H1 (cell line): ENCODE measurements at regions not wholly inside any gene's neighbourhood (a gene's known extent, or its start where the extent isn't known, plus 50 kb on each side); places are given as distances from the start of the nearest gene placed in this dataset.

ENCODE experiments used
- CTCF ChIA-PET: fragments of 300-600 bp; sonication (Branson Sonifier 250); formaldehyde crosslinking; loops from one replicate; lab custom pipeline; 2021; ENCODE audit not compliant: partially characterized antibody; lab: Charles Lee
- POLR2A ChIA-PET: fragments of 300-600 bp; sonication (Branson Sonifier 250); formaldehyde crosslinking; loops from one replicate; lab custom pipeline; 2021; ENCODE audit warnings: inconsistent platforms; ENCODE audit not compliant: partially characterized antibody; lab: Charles Lee
- DNase-seq, 2 experiments: peaks; one replicate each; pipeline versions ENCODE4 v3.0.0 to v3.0.0-alpha.2; 2010 to 2022; ENCODE audit warnings: low spot score in 2 of 2, low read depth in 1 of 2, mixed read lengths in 1 of 2
- FAIRE-seq: peaks from 2 replicates; lab custom pipeline; 2011; peaks lifted over from hg19 to GRCh38; lab: Jason Lieb, UNC
- H2AFZ ChIP-seq: 2 replicates; pipeline ENCODE4 v1.8.1; 2012; ENCODE audit warnings: low read length, inconsistent platforms
- H2AK5ac ChIP-seq: 2 replicates; pipeline ENCODE4 v1.6.1; 2013; ENCODE audit warnings: low read depth, low read length
- H2BK120ac ChIP-seq: replicated peaks from 2 replicates; pipeline ENCODE3; 2013; ENCODE audit warnings: low read depth, low read length, inconsistent platforms
- H2BK12ac ChIP-seq: 2 replicates; pipeline ENCODE4 v1.6.1; 2013; ENCODE audit warnings: low read depth, low read length
- H2BK15ac ChIP-seq: 2 replicates; pipeline ENCODE4 v1.6.1; 2013; ENCODE audit warnings: low read length
- H2BK20ac ChIP-seq: 2 replicates; pipeline ENCODE4 v1.6.1; 2013; ENCODE audit warnings: low read length
- H2BK5ac ChIP-seq: 2 replicates; pipeline ENCODE4 v1.6.1; 2013; ENCODE audit warnings: low read depth, low read length
- H3K14ac ChIP-seq: 2 replicates; pipeline ENCODE4 v1.6.1; 2013; ENCODE audit warnings: inconsistent platforms; ENCODE audit not compliant: insufficient read length
- H3K18ac ChIP-seq: 2 replicates; pipeline ENCODE4 v1.6.1; 2013; ENCODE audit warnings: low read length; ENCODE audit errors: extremely low read depth
- H3K23ac ChIP-seq: 2 replicates; pipeline ENCODE4 v1.6.1; 2013; ENCODE audit warnings: inconsistent platforms; ENCODE audit not compliant: insufficient read length
- H3K23me2 ChIP-seq: 2 replicates; pipeline ENCODE4 v1.6.1; 2013; ENCODE audit warnings: low read depth, low read length
- H3K27ac ChIP-seq: 2 replicates; pipeline ENCODE4 v1.6.1; 2011; ENCODE audit warnings: low read depth, low read length, inconsistent platforms
- H3K27me3 ChIP-seq, 4 experiments: replicated peaks in 1 of 4; 1 replicate in 1 of 4; 2 replicates in 3 of 4; pipeline versions ENCODE4 v1.6.1 to v1.8.1; 2011 to 2013; ENCODE audit warnings: low read length in 3 of 4, mild to moderate bottlenecking in 3 of 4, inconsistent platforms in 2 of 4, mixed read lengths in 2 of 4, moderate library complexity in 1 of 4; ENCODE audit not compliant: control insufficient read depth in 3 of 4, insufficient read depth in 3 of 4; ENCODE audit errors: extremely low read depth in 1 of 4
- H3K36me3 ChIP-seq, 4 experiments: 2 replicates each; pipeline versions ENCODE4 v1.6.1 to v1.8.1; 2011 to 2013; ENCODE audit warnings: mild to moderate bottlenecking in 4 of 4, low read length in 3 of 4, moderate library complexity in 2 of 4, control low read depth in 1 of 4, inconsistent platforms in 1 of 4; ENCODE audit not compliant: insufficient read depth in 4 of 4, control insufficient read depth in 2 of 4
- H3K4ac ChIP-seq: replicated peaks from 2 replicates; pipeline ENCODE3; 2013; ENCODE audit warnings: low read length, low read depth, mixed read lengths, inconsistent platforms; ENCODE audit not compliant: insufficient read length
- H3K4me1 ChIP-seq, 4 experiments: replicated peaks in 1 of 4; 1 replicate in 1 of 4; 2 replicates in 3 of 4; pipeline versions ENCODE4 v1.6.1 to v1.8.1; 2011 to 2013; ENCODE audit warnings: low read length in 3 of 4, inconsistent platforms in 2 of 4, mixed read lengths in 1 of 4; ENCODE audit not compliant: insufficient read depth in 4 of 4, control insufficient read depth in 3 of 4
- H3K4me2 ChIP-seq, 2 experiments: 2 replicates each; pipeline versions ENCODE4 v1.6.1 to v1.8.1; 2011 to 2013; ENCODE audit warnings: low read depth in 2 of 2, low read length in 2 of 2, control low read depth in 1 of 2, inconsistent platforms in 1 of 2, mild to moderate bottlenecking in 1 of 2; ENCODE audit not compliant: insufficient read depth in 1 of 2
- H3K4me3 ChIP-seq, 4 experiments: fragments of 200-600, 300-600 bp in 1 of 4; sonication (generic), shearing (Covaris generic), sonication (Bioruptor Twin) in 1 of 4; 2 replicates each; pipeline versions ENCODE4 v1.5.1 to v1.8.1; 2011 to 2016; ENCODE audit warnings: low read length in 4 of 4, low read depth in 3 of 4, control low read depth in 2 of 4, inconsistent platforms in 2 of 4, mild to moderate bottlenecking in 2 of 4, mixed read lengths in 1 of 4, moderate library complexity in 1 of 4; ENCODE audit not compliant: insufficient read depth in 2 of 4; ENCODE audit errors: extremely low read depth in 1 of 4
- H3K56ac ChIP-seq: replicated peaks from 2 replicates; pipeline ENCODE3; 2013; ENCODE audit warnings: low read depth, mild to moderate bottlenecking, mixed read lengths, low read length, inconsistent platforms; ENCODE audit not compliant: insufficient read length
- H3K79me1 ChIP-seq: 2 replicates; pipeline ENCODE4 v1.6.1; 2013; ENCODE audit warnings: low read depth, low read length, control low read depth
- H3K79me2 ChIP-seq, 2 experiments: 2 replicates each; pipeline versions ENCODE4 v1.6.1 to v1.8.1; 2012 to 2013; ENCODE audit warnings: low read length in 2 of 2, mild to moderate bottlenecking in 2 of 2, inconsistent platforms in 1 of 2; ENCODE audit not compliant: insufficient read depth in 2 of 2, control insufficient read depth in 1 of 2
- H3K9ac ChIP-seq, 4 experiments: replicated peaks in 1 of 4; 1 replicate in 1 of 4; 2 replicates in 3 of 4; pipeline versions ENCODE4 v1.6.1 to v1.8.1; 2011 to 2013; ENCODE audit warnings: low read depth in 3 of 4, low read length in 3 of 4, control low read depth in 2 of 4, mild to moderate bottlenecking in 2 of 4, moderate library complexity in 2 of 4, inconsistent platforms in 1 of 4; ENCODE audit errors: extremely low read depth in 1 of 4
- H3K9me3 ChIP-seq, 2 experiments: 2 replicates each; pipeline versions ENCODE4 v1.6.1 to v1.8.1; 2012 to 2013; ENCODE audit warnings: mild to moderate bottlenecking in 2 of 2, moderate library complexity in 2 of 2, control low read depth in 1 of 2, inconsistent platforms in 1 of 2, low read depth in 1 of 2, low read length in 1 of 2, mixed read lengths in 1 of 2; ENCODE audit not compliant: insufficient read depth in 2 of 2
- H4K20me1 ChIP-seq, 2 experiments: replicated peaks in 1 of 2; 2 replicates each; pipeline versions ENCODE3 to v1.8.1; 2011 to 2013; ENCODE audit warnings: inconsistent platforms in 2 of 2, low read length in 2 of 2, mild to moderate bottlenecking in 1 of 2; ENCODE audit not compliant: insufficient read depth in 2 of 2, control insufficient read depth in 1 of 2
- H4K5ac ChIP-seq: 2 replicates; pipeline ENCODE4 v1.6.1; 2013; ENCODE audit warnings: low read length, low read depth, mixed read lengths, inconsistent platforms; ENCODE audit not compliant: insufficient read length
- H4K8ac ChIP-seq: 2 replicates; pipeline ENCODE4 v1.8.0; 2013; ENCODE audit warnings: mild to moderate bottlenecking, moderate library complexity, low read length, inconsistent platforms; ENCODE audit not compliant: insufficient read depth; ENCODE audit errors: extremely low read depth
- H4K91ac ChIP-seq: replicated peaks from 2 replicates; pipeline ENCODE3; 2013; ENCODE audit warnings: low read length, mixed read lengths, inconsistent platforms; ENCODE audit not compliant: insufficient read length
- MAFK ChIP-seq: IDR thresholded peaks from 2 replicates; pipeline ENCODE4 v1.6.1; 2012; ENCODE audit warnings: low read depth, mild to moderate bottlenecking, improper control_type of control experiment, low read length
- RFX5 ChIP-seq: IDR thresholded peaks from 2 replicates; pipeline ENCODE4 v1.6.1; 2011; ENCODE audit warnings: low read depth, low read length, improper control_type of control experiment, borderline replicate concordance
- SIRT6 ChIP-seq: IDR thresholded peaks from one replicate; pipeline ENCODE4 v1.7.1; 2012; ENCODE audit warnings: low read length, inconsistent platforms
- SIX5 ChIP-seq: IDR thresholded peaks from 2 replicates; pipeline ENCODE4 v1.6.1; 2011; ENCODE audit warnings: mild to moderate bottlenecking, low read depth, low read length
- SUZ12 ChIP-seq: fragments of 200-600 bp; sonication (generic); IDR thresholded peaks from 2 replicates; pipeline ENCODE4 v1.6.1; 2012; ENCODE audit warnings: mild to moderate bottlenecking, inconsistent platforms, low read length, moderate library complexity, mixed read lengths
- TAF1 ChIP-seq: IDR thresholded peaks from 2 replicates; pipeline ENCODE4 v1.6.1; 2011; ENCODE audit warnings: mild to moderate bottlenecking, low read depth, low read length
- WGBS, 2 experiments: shearing (Covaris generic) in 1 of 2; methylation state at CpG; one replicate each; pipeline versions ENCODE4 v1.1.6 to v1.1.7; 2013 to 2015; ENCODE audit warnings: low lambda C conversion rate in 2 of 2, mixed read lengths in 2 of 2, inconsistent platforms in 1 of 2, low coverage in 1 of 2, missing lambda C conversion rate in 1 of 2; ENCODE audit not compliant: insufficient replicate concordance in 2 of 2, insufficient coverage in 1 of 2, insufficient read length in 1 of 2; ENCODE audit errors: extremely low coverage in 1 of 2, missing lambda C conversion rate in 1 of 2; 5-methylcytosine and 5-hydroxymethylcytosine counted together

GRCh38 chr4:123528501-123529277, 132.1 kb downstream of the SPRY1 start:
- no peak overlapping the region for H3K14ac ChIP-seq
- no peaks in the 10 kb centered on the region for H3K36me3 ChIP-seq
- H3K79me1 ChIP-seq, result no peaks in the 10 kb centered on the region
- no peak overlapping the region for H2BK5ac ChIP-seq
- no peak for FAIRE-seq
- no peaks in the 10 kb centered on the region for H3K79me2 ChIP-seq
- DNase-seq, result no peak
- ChIA-PET CTCF (interaction anchor here (0.8 to 2.2 kb wide), 5 partner anchors 17 to 138 kb away, joined by 3 to 10 read pairs (median 4); partner anchors contain the start of gene SPRY1), POLR2A (interaction anchor here (0.8 kb wide), 1 partner anchor 21 kb away, joined by 3 read pairs; no protein-coding TSS in a partner anchor)
- no peaks in the 10 kb centered on the region for H3K27me3 ChIP-seq
- no peak overlapping the region for H3K27ac ChIP-seq
- no peak overlapping the region for H3K4me3 ChIP-seq
- no peaks in the 10 kb centered on the region; the same call in 1 of the 2 replicates for H3K23me2 ChIP-seq
- H3K9ac ChIP-seq, result no peak overlapping the region
- no peak overlapping the region for H2AK5ac ChIP-seq
- H3K4me1 ChIP-seq, result no peaks in the 10 kb centered on the region
- no peak overlapping the region for H2BK15ac ChIP-seq
- H2AFZ ChIP-seq, result no peak overlapping the region
- 76% methylated on average over 3 of the region's 3 CpGs; no CpG with 5 or more reads in 1 of the 2 experiments for WGBS, 2 experiments
- H3K18ac ChIP-seq, result no peak overlapping the region
- H4K5ac ChIP-seq, result no peak overlapping the region
- H4K20me1 ChIP-seq, result no peaks in the 10 kb centered on the region
- H3K9me3 ChIP-seq, result no peaks in the 10 kb centered on the region
- no peak overlapping the region for H3K23ac ChIP-seq
- no peak overlapping the region for H4K91ac ChIP-seq
- no peak overlapping the region for H2BK120ac ChIP-seq
- no peak overlapping the region for H3K56ac ChIP-seq
- H3K4me2 ChIP-seq, result no peak overlapping the region
- H2BK20ac ChIP-seq, result no peak overlapping the region
- no peak overlapping the region for H3K4ac ChIP-seq
- TF ChIP-seq MAFK, result no peak
- no peak for TF ChIP-seq TAF1
- no peak for TF ChIP-seq SIRT6
- TF ChIP-seq SUZ12, result no peak
- TF ChIP-seq RFX5, result no peak
- no peak for TF ChIP-seq SIX5
- TF ChIP-seq, all 59 proteins: peak for 0
- Histone ChIP-seq H2BK12ac (no peak overlapping the region), H4K8ac (no peak overlapping the region)
